K562 (cell line): ENCODE measurements at regions not wholly inside any gene's neighbourhood (a gene's known extent, or its start where the extent isn't known, plus 50 kb on each side); places are given as distances from the start of the nearest gene placed in this dataset.

ENCODE experiments used
- BRF1 ChIP-seq: IDR thresholded peaks from 3 replicates; pipeline ENCODE4 v1.6.1; 2011; ENCODE audit warnings: borderline replicate concordance, mild to moderate bottlenecking; ENCODE audit not compliant: insufficient read length; ENCODE audit errors: extremely low read depth
- CBX1 ChIP-seq: sonication (generic); IDR thresholded peaks from 2 replicates; pipeline ENCODE4 v1.6.1; 2016; ENCODE audit warnings: antibody characterized with exemption, low read depth, mild to moderate bottlenecking
- CBX3 ChIP-seq, 2 experiments: IDR thresholded peaks; 1 replicate in 1 of 2; 2 replicates in 1 of 2; pipeline ENCODE4 v1.6.1; 2012; ENCODE audit warnings: inconsistent platforms in 2 of 2, low read length in 2 of 2, borderline replicate concordance in 1 of 2, control low read depth in 1 of 2
- EP400 ChIP-seq: fragments of 450-650 bp; IDR thresholded peaks from 2 replicates; pipeline ENCODE4 v1.6.1; 2017; ENCODE audit warnings: antibody characterized with exemption, mild to moderate bottlenecking, moderate library complexity
- GATAD2B ChIP-seq: fragments of 450-650 bp; IDR thresholded peaks from 2 replicates; pipeline ENCODE4 v1.6.1; 2017; ENCODE audit warnings: mild to moderate bottlenecking, borderline replicate concordance
- JUNB ChIP-seq: fragments of 450-650 bp; formaldehyde crosslinking; conservative IDR thresholded peaks from 2 replicates; pipeline ENCODE4 v1.4.0; 2020; ENCODE audit warnings: mild to moderate bottlenecking
- KDM1A ChIP-seq, 2 experiments: fragments of 450-650 bp; IDR thresholded peaks; 2 replicates each; pipeline ENCODE4 v1.6.1; 2016; ENCODE audit warnings: mild to moderate bottlenecking in 2 of 2
- OTX1 ChIP-seq: fragments of 450-650 bp; formaldehyde crosslinking; IDR thresholded peaks from 2 replicates; pipeline ENCODE4 v1.4.0; 2022; ENCODE audit warnings: mild to moderate bottlenecking
- RCOR1 ChIP-seq, 2 experiments: IDR thresholded peaks; 2 replicates each; pipeline ENCODE4 v1.6.1; 2012; ENCODE audit warnings: low read depth in 2 of 2, low read length in 2 of 2, borderline replicate concordance in 1 of 2, improper control_type of control experiment in 1 of 2
- RFX5 ChIP-seq: IDR thresholded peaks from 2 replicates; pipeline ENCODE4 v1.6.1; 2011; ENCODE audit warnings: low read depth, mild to moderate bottlenecking, improper control_type of control experiment, low read length
- U2AF1 ChIP-seq: fragments of 200-400 bp; formaldehyde crosslinking; optimal IDR thresholded peaks from 2 replicates; pipeline ENCODE3; 2017; ENCODE audit warnings: mild to moderate bottlenecking, low read depth, low read length, moderate library complexity
- ZNF347 ChIP-seq: fragments of 450-650 bp; formaldehyde crosslinking; IDR thresholded peaks from 2 replicates; pipeline ENCODE4 v1.4.0; 2020; ENCODE audit warnings: low read depth, mild to moderate bottlenecking, moderate library complexity
- TF ChIP-seq, protein P1 (sequence below): sonication (generic); IDR thresholded peaks from 2 replicates; pipeline ENCODE4 v1.6.1; 2016
- TF ChIP-seq, protein P2 (sequence below): fragments of 250-450 bp; sonication (Bioruptor Pico); IDR thresholded peaks from 2 replicates; pipeline ENCODE4 v1.4.0; 2020
- TF ChIP-seq, protein P3 (sequence below): fragments of 450-650 bp; IDR thresholded peaks from 2 replicates; pipeline ENCODE4 v1.6.1; 2016
- TF ChIP-seq, protein P4 (sequence below): fragments of 200-800 bp; sonication (Bioruptor generic); IDR thresholded peaks from 2 replicates; pipeline ENCODE4 v1.6.1; 2016; ENCODE audit warnings: missing genetic modification characterization, missing compliant biosample characterization

DNA sequence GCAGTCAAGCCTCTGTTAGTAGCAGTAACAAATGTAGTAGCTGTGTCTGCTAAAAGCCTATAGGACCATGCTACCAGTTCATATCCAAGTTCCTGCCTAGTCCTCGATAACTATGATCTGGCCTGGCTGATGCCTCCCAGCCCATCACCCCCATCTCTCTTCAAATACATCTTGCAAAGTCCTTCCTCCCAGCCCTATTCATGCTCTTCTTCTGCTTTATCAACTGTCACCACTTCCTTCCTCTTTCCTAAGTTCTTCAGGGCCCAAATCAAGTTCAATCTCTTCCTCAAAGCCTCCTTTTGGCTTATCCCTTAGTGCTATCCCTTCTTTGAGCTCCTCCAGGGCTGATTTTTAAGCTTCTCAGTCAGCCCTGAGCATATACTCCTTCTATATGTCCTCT, 150.9 kb upstream of the THY1 start (continued):
- TF ChIP-seq, protein P1, sequence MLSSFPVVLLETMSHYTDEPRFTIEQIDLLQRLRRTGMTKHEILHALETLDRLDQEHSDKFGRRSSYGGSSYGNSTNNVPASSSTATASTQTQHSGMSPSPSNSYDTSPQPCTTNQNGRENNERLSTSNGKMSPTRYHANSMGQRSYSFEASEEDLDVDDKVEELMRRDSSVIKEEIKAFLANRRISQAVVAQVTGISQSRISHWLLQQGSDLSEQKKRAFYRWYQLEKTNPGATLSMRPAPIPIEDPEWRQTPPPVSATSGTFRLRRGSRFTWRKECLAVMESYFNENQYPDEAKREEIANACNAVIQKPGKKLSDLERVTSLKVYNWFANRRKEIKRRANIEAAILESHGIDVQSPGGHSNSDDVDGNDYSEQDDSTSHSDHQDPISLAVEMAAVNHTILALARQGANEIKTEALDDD: peak; percentile 69
- TF ChIP-seq, protein P2, sequence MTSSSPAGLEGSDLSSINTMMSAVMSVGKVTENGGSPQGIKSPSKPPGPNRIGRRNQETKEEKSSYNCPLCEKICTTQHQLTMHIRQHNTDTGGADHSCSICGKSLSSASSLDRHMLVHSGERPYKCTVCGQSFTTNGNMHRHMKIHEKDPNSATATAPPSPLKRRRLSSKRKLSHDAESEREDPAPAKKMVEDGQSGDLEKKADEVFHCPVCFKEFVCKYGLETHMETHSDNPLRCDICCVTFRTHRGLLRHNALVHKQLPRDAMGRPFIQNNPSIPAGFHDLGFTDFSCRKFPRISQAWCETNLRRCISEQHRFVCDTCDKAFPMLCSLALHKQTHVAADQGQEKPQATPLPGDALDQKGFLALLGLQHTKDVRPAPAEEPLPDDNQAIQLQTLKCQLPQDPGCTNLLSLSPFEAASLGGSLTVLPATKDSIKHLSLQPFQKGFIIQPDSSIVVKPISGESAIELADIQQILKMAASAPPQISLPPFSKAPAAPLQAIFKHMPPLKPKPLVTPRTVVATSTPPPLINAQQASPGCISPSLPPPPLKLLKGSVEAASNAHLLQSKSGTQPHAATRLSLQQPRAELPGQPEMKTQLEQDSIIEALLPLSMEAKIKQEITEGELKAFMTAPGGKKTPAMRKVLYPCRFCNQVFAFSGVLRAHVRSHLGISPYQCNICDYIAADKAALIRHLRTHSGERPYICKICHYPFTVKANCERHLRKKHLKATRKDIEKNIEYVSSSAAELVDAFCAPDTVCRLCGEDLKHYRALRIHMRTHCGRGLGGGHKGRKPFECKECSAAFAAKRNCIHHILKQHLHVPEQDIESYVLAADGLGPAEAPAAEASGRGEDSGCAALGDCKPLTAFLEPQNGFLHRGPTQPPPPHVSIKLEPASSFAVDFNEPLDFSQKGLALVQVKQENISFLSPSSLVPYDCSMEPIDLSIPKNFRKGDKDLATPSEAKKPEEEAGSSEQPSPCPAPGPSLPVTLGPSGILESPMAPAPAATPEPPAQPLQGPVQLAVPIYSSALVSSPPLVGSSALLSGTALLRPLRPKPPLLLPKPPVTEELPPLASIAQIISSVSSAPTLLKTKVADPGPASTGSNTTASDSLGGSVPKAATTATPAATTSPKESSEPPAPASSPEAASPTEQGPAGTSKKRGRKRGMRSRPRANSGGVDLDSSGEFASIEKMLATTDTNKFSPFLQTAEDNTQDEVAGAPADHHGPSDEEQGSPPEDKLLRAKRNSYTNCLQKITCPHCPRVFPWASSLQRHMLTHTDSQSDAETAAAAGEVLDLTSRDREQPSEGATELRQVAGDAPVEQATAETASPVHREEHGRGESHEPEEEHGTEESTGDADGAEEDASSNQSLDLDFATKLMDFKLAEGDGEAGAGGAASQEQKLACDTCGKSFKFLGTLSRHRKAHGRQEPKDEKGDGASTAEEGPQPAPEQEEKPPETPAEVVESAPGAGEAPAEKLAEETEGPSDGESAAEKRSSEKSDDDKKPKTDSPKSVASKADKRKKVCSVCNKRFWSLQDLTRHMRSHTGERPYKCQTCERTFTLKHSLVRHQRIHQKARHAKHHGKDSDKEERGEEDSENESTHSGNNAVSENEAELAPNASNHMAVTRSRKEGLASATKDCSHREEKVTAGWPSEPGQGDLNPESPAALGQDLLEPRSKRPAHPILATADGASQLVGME: no peak
- TF ChIP-seq JUNB (CRISPR knock-in tag) (no peak), BRF1 (no peak), RFX5 (no peak), RCOR1 (IDR thresholded peaks at IDR 0.05; ENCODE audit: borderline replicate concordance in 1 of 2, low read depth in 2 of 2, low read length in 2 of 2) (peak in 1 of 2 experiments; percentile 47; a peak in 1 of 4 replicates), KDM1A (IDR thresholded peaks at IDR 0.05) (no peak), U2AF1 (no peak), GATAD2B (no peak), CBX1 (no peak), CBX3 (IDR thresholded peaks at IDR 0.05; ENCODE audit: borderline replicate concordance in 1 of 2, low read length in 2 of 2) (no peak), ZNF347 (CRISPR knock-in tag) (no peak), OTX1 (CRISPR knock-in tag) (no peak), EP400 (no peak)
- TF ChIP-seq, protein P3, sequence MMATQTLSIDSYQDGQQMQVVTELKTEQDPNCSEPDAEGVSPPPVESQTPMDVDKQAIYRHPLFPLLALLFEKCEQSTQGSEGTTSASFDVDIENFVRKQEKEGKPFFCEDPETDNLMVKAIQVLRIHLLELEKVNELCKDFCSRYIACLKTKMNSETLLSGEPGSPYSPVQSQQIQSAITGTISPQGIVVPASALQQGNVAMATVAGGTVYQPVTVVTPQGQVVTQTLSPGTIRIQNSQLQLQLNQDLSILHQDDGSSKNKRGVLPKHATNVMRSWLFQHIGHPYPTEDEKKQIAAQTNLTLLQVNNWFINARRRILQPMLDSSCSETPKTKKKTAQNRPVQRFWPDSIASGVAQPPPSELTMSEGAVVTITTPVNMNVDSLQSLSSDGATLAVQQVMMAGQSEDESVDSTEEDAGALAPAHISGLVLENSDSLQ: peak; percentile 38; the same call in 1 of the 2 replicates
- TF ChIP-seq, protein P4, sequence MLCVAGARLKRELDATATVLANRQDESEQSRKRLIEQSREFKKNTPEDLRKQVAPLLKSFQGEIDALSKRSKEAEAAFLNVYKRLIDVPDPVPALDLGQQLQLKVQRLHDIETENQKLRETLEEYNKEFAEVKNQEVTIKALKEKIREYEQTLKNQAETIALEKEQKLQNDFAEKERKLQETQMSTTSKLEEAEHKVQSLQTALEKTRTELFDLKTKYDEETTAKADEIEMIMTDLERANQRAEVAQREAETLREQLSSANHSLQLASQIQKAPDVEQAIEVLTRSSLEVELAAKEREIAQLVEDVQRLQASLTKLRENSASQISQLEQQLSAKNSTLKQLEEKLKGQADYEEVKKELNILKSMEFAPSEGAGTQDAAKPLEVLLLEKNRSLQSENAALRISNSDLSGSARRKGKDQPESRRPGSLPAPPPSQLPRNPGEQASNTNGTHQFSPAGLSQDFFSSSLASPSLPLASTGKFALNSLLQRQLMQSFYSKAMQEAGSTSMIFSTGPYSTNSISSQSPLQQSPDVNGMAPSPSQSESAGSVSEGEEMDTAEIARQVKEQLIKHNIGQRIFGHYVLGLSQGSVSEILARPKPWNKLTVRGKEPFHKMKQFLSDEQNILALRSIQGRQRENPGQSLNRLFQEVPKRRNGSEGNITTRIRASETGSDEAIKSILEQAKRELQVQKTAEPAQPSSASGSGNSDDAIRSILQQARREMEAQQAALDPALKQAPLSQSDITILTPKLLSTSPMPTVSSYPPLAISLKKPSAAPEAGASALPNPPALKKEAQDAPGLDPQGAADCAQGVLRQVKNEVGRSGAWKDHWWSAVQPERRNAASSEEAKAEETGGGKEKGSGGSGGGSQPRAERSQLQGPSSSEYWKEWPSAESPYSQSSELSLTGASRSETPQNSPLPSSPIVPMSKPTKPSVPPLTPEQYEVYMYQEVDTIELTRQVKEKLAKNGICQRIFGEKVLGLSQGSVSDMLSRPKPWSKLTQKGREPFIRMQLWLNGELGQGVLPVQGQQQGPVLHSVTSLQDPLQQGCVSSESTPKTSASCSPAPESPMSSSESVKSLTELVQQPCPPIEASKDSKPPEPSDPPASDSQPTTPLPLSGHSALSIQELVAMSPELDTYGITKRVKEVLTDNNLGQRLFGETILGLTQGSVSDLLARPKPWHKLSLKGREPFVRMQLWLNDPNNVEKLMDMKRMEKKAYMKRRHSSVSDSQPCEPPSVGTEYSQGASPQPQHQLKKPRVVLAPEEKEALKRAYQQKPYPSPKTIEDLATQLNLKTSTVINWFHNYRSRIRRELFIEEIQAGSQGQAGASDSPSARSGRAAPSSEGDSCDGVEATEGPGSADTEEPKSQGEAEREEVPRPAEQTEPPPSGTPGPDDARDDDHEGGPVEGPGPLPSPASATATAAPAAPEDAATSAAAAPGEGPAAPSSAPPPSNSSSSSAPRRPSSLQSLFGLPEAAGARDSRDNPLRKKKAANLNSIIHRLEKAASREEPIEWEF (CRISPR knock-in tag): no peak
